ENCODE measurements at regions not wholly inside any gene's neighbourhood (a gene's known extent, or its start where the extent isn't known, plus 50 kb on each side); places are given as distances from the start of the nearest gene placed in this dataset.

DNA sequence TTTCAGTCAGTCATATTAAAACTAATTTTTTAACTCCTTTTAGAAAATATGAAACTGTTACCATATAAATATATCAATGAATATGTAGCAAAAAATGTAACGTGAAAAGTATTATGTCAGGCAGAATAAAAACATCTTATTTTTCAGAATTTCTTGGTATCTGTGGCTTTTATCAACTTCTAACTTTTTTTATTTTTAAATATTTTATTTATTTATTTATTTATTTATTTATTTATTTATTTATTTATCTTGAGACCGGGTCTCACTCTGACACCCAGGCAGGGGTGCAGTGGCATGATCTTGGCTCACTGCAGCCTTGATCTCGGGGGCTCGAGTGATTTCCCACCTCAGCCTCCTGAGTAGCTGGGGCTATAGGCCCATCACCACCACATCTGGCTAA, 87.6 kb downstream of the C21orf91 start:
- TF ChIP-seq EZH2 (IDR thresholded peaks at IDR 0.05; ENCODE audit: insufficient read depth, poor library complexity, severe bottlenecking) (no peak), EZH2phosphoT487 (IDR thresholded peaks at IDR 0.05; ENCODE audit: insufficient read depth, low read depth) (no peak)

Measured in GM23248 (cell line).